Loucy (cell line): ENCODE measurements at regions not wholly inside any gene's neighbourhood (a gene's known extent, or its start where the extent isn't known, plus 50 kb on each side); places are given as distances from the start of the nearest gene placed in this dataset.

Experiments used
- H2AFZ ChIP-seq: fragments of 200-600 bp; sonication (generic); 2 replicates; pipeline ENCODE4 v1.6.0; 2016; ENCODE audit warnings: antibody characterized with exemption, mild to moderate bottlenecking, low read length, moderate library complexity
- H3F3A ChIP-seq: fragments of 200-600 bp; 2 replicates; pipeline ENCODE4 v1.6.0; 2016; ENCODE audit warnings: antibody characterized with exemption, low read depth, mild to moderate bottlenecking
- H3K27me3 ChIP-seq: fragments of 200-600 bp; sonication (generic); 2 replicates; pipeline ENCODE4 v1.6.1; 2014; ENCODE audit warnings: low read length, mild to moderate bottlenecking; ENCODE audit not compliant: insufficient read depth, poor library complexity, severe bottlenecking
- H3K36me3 ChIP-seq: fragments of 200-600 bp; sonication (generic); 2 replicates; pipeline ENCODE4 v1.6.1; 2016; ENCODE audit warnings: low read length; ENCODE audit not compliant: insufficient read depth
- H3K4me1 ChIP-seq: fragments of 200-600 bp; sonication (generic); 2 replicates; pipeline ENCODE4 v1.5.1; 2014; ENCODE audit warnings: low read length, mild to moderate bottlenecking; ENCODE audit not compliant: insufficient read depth, poor library complexity, severe bottlenecking
- H3K4me2 ChIP-seq: fragments of 200-600 bp; sonication (generic); 2 replicates; pipeline ENCODE4 v1.6.0; 2014; ENCODE audit warnings: antibody characterized with exemption, low read length, low read depth, mild to moderate bottlenecking; ENCODE audit not compliant: poor library complexity, severe bottlenecking
- H3K4me3 ChIP-seq: fragments of 200-600 bp; sonication (generic); 2 replicates; pipeline ENCODE4 v1.5.1; 2014; ENCODE audit warnings: low read length, mild to moderate bottlenecking, mixed read lengths; ENCODE audit not compliant: poor library complexity, severe bottlenecking
- H3K79me2 ChIP-seq: fragments of 200-600 bp; sonication (generic); 2 replicates; pipeline ENCODE4 v1.6.1; 2014; ENCODE audit warnings: low read length; ENCODE audit not compliant: insufficient read depth
- H3K9ac ChIP-seq: fragments of 200-600 bp; sonication (generic); 2 replicates; pipeline ENCODE4 v1.6.0; 2014; ENCODE audit warnings: mild to moderate bottlenecking, low read depth, low read length, moderate library complexity; ENCODE audit not compliant: poor library complexity, severe bottlenecking
- H3K9me2 ChIP-seq: fragments of 200-600 bp; sonication (generic); replicated peaks from 2 replicates; pipeline ENCODE4 v1.6.1; 2016; ENCODE audit warnings: low read depth, low read length, mixed read lengths
- H3K9me3 ChIP-seq: fragments of 200-600 bp; sonication (generic); 2 replicates; pipeline ENCODE4 v1.6.1; 2014; ENCODE audit warnings: mild to moderate bottlenecking, antibody characterized with exemption, low read length, low read depth; ENCODE audit not compliant: insufficient read depth
- H4K20me1 ChIP-seq: fragments of 200-600 bp; sonication (generic); 2 replicates; pipeline ENCODE4 v1.6.0; 2014; ENCODE audit warnings: antibody characterized with exemption, low read length, mild to moderate bottlenecking; ENCODE audit not compliant: insufficient read depth, poor library complexity, severe bottlenecking
- CTCF ChIP-seq: fragments of 200-600 bp; sonication (generic); conservative IDR thresholded peaks from 2 replicates; pipeline ENCODE4 v1.5.1; 2014; ENCODE audit warnings: mild to moderate bottlenecking, antibody characterized with exemption, low read length
- EZH2phosphoT487 ChIP-seq: fragments of 200-600 bp; IDR thresholded peaks from 2 replicates; pipeline ENCODE4 v1.6.1; 2018; ENCODE audit warnings: antibody characterized with exemption, mild to moderate bottlenecking, moderate library complexity, borderline replicate concordance

GRCh38 chr12:71021491-71021890, 101.0 kb upstream of the PTPRR start:
- Histone ChIP-seq H3F3A (peaks cover 7% of the 10 kb centered on the region), H3K4me3 (no peak overlapping the region)
- TF ChIP-seq CTCF (no peak), EZH2phosphoT487 (no peak)

GRCh38 chr12:71019282-71019831, 98.8 kb upstream of the PTPRR start:
- H3K4me3 ChIP-seq: no peak overlapping the region
- no peaks in the 10 kb centered on the region; the same call in 1 of the 2 replicates for H3K36me3 ChIP-seq
- H3F3A ChIP-seq: peaks cover 10% of the 10 kb centered on the region
- H3K27me3 ChIP-seq: no peaks in the 10 kb centered on the region
- H3K9me3 ChIP-seq: no peaks in the 10 kb centered on the region
- no peak overlapping the region for H2AFZ ChIP-seq
- H3K79me2 ChIP-seq: no peaks in the 10 kb centered on the region
- H3K4me2 ChIP-seq: no peak overlapping the region
- H4K20me1 ChIP-seq: no peaks in the 10 kb centered on the region
- peaks cover 71% of the 10 kb centered on the region for H3K4me1 ChIP-seq
- no peaks in the 10 kb centered on the region for H3K9me2 ChIP-seq
- TF ChIP-seq EZH2phosphoT487 (no peak), CTCF (peak; percentile 37; the same call in 1 of the 2 replicates)
- no peak overlapping the region for H3K9ac ChIP-seq

More at GRCh38 chr12:71021491-71021890, 101.0 kb upstream of the PTPRR start:
- Histone ChIP-seq H3K79me2 (no peaks in the 10 kb centered on the region), H3K9ac (no peak overlapping the region), H3K9me3 (no peaks in the 10 kb centered on the region), H3K9me2 (no peaks in the 10 kb centered on the region), H4K20me1 (no peaks in the 10 kb centered on the region), H3K4me1 (peaks cover 50% of the 10 kb centered on the region), H3K27me3 (no peaks in the 10 kb centered on the region), H3K36me3 (no peaks in the 10 kb centered on the region; the same call in 1 of the 2 replicates), H3K4me2 (no peak overlapping the region), H2AFZ (peak overlapping the region; percentile 26; the same call in 1 of the 2 replicates)

- Histone ChIP-seq H3K9ac (no peak overlapping the region), H3K36me3 (no peaks in the 10 kb centered on the region; the same call in 1 of the 2 replicates), H3K4me2 (no peak overlapping the region), H3K27me3 (no peaks in the 10 kb centered on the region), H3K4me3 (no peak overlapping the region), H2AFZ (no peak overlapping the region), H3K9me3 (no peaks in the 10 kb centered on the region), H3K4me1 (peaks cover 77% of the 10 kb centered on the region), H3F3A (peaks cover 10% of the 10 kb centered on the region), H3K9me2 (no peaks in the 10 kb centered on the region), H4K20me1 (no peaks in the 10 kb centered on the region), H3K79me2 (no peaks in the 10 kb centered on the region)
- TF ChIP-seq EZH2phosphoT487 (no peak), CTCF (no peak)
Observed at GRCh38 chr12:71018682-71019081, 98.1 kb upstream of the PTPRR start.
